ENCODE measurements at regions not wholly inside any gene's neighbourhood (a gene's known extent, or its start where the extent isn't known, plus 50 kb on each side); places are given as distances from the start of the nearest gene placed in this dataset.

GRCh38 chr16:85418978-85419491 lies 194.1 kb upstream of the GSE1 start:
- no peak for TF ChIP-seq EZH2phosphoT487 (IDR thresholded peaks at IDR 0.05; ENCODE audit: borderline replicate concordance, low read length)
- TF ChIP-seq, protein P1, sequence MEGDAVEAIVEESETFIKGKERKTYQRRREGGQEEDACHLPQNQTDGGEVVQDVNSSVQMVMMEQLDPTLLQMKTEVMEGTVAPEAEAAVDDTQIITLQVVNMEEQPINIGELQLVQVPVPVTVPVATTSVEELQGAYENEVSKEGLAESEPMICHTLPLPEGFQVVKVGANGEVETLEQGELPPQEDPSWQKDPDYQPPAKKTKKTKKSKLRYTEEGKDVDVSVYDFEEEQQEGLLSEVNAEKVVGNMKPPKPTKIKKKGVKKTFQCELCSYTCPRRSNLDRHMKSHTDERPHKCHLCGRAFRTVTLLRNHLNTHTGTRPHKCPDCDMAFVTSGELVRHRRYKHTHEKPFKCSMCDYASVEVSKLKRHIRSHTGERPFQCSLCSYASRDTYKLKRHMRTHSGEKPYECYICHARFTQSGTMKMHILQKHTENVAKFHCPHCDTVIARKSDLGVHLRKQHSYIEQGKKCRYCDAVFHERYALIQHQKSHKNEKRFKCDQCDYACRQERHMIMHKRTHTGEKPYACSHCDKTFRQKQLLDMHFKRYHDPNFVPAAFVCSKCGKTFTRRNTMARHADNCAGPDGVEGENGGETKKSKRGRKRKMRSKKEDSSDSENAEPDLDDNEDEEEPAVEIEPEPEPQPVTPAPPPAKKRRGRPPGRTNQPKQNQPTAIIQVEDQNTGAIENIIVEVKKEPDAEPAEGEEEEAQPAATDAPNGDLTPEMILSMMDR (IDR thresholded peaks at IDR 0.05; ENCODE audit: low read depth, low read length, poor library complexity, severe bottlenecking): peak; percentile 23

GRCh38 chr16:85419503-85420408 lies 193.4 kb upstream of the GSE1 start:
- Histone ChIP-seq H3K4me3 (ENCODE audit: low read length) (no peak overlapping the region), H3K79me2 (ENCODE audit: control insufficient read depth, low read length) (no peaks in the 10 kb centered on the region), H3K36me3 (ENCODE audit: control insufficient read depth, low read length) (no peaks in the 10 kb centered on the region), H3K4me1 (ENCODE audit: control insufficient read depth, low read length) (peaks cover 9% of the 10 kb centered on the region), H3K4me2 (ENCODE audit: low read length) (no peak overlapping the region), H3F3A (ENCODE audit: control insufficient read depth, insufficient read depth) (no peaks in the 10 kb centered on the region), H3K9me2 (replicated peaks; ENCODE audit: control insufficient read depth, low read length) (no peaks in the 10 kb centered on the region), H4K20me1 (ENCODE audit: control insufficient read depth, insufficient read depth, low read depth, low read length) (no peaks in the 10 kb centered on the region), H3K27me3 (ENCODE audit: control insufficient read depth, low read length) (no peaks in the 10 kb centered on the region; the same call in 1 of the 2 replicates), H3K9me3 (ENCODE audit: control insufficient read depth, insufficient read depth, low read length) (no peaks in the 10 kb centered on the region), H3K27ac (ENCODE audit: low read depth, low read length) (no peak overlapping the region)
- TF ChIP-seq EZH2phosphoT487 (IDR thresholded peaks at IDR 0.05; ENCODE audit: borderline replicate concordance, low read length): no peak

More at GRCh38 chr16:85418978-85419491, 194.1 kb upstream of the GSE1 start:
- Histone ChIP-seq H3K79me2 (ENCODE audit: control insufficient read depth, low read length) (no peaks in the 10 kb centered on the region), H3K4me2 (ENCODE audit: low read length) (no peak overlapping the region), H3K27me3 (ENCODE audit: control insufficient read depth, low read length) (no peaks in the 10 kb centered on the region; the same call in 1 of the 2 replicates), H3K27ac (ENCODE audit: low read depth, low read length) (no peak overlapping the region), H3K36me3 (ENCODE audit: control insufficient read depth, low read length) (no peaks in the 10 kb centered on the region), H3K9me2 (replicated peaks; ENCODE audit: control insufficient read depth, low read length) (no peaks in the 10 kb centered on the region), H3K4me1 (ENCODE audit: control insufficient read depth, low read length) (peaks cover 9% of the 10 kb centered on the region), H4K20me1 (ENCODE audit: control insufficient read depth, insufficient read depth, low read depth, low read length) (no peaks in the 10 kb centered on the region), H3K9me3 (ENCODE audit: control insufficient read depth, insufficient read depth, low read length) (peaks cover 3% of the 10 kb centered on the region), H3F3A (ENCODE audit: control insufficient read depth, insufficient read depth) (no peaks in the 10 kb centered on the region), H3K4me3 (ENCODE audit: low read length) (no peak overlapping the region)

DNA sequence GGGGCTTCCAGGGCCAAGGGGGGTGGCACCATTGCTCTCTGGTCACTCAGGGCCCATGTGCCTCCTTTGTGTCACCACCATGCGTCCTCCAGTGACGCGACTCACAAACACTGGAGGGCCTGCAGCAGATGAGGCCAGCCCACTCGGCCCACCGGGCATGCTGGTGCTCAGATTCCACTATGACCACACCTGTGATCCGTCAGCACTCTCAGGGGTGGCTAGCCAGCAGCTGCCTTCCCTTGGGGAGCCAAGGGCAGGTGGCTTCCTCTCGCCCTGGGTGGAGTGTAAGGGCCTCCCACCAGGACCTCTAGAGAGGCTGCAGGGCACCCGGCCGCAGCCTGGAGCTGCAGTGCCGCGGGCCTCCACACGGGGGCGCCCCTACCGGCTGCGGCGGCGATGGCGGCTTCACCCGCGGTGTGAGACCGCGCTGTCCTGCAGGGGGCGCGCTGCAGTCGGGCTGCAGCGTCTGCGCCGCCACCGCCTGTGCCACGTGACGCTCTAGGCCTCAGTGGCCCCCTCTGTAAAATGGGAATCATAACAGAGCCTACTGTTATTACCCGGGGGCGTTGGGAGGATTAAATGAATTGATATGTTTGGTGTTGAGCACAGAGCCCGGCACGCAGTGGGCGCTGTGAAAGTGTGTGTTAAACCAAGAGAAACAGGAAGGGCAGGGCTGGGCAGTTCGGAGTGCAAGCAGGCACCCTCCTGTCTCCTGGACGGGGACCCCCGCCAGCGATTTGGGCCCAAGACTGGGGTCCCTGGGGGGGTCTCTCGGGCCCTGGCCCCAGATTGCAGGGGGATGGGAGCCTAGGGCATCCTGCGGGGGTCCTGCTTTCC lies 192.4 kb upstream of the GSE1 start:
- no peaks in the 10 kb centered on the region for H3F3A ChIP-seq (ENCODE audit: control insufficient read depth, insufficient read depth)
- H3K36me3 ChIP-seq (ENCODE audit: control insufficient read depth, low read length): no peaks in the 10 kb centered on the region
- no peak for TF ChIP-seq EZH2phosphoT487 (IDR thresholded peaks at IDR 0.05; ENCODE audit: borderline replicate concordance, low read length)
- TF ChIP-seq, protein P1 (IDR thresholded peaks at IDR 0.05; ENCODE audit: low read depth, low read length, poor library complexity, severe bottlenecking): peak; percentile 100
- H4K20me1 ChIP-seq (ENCODE audit: control insufficient read depth, insufficient read depth, low read depth, low read length): no peaks in the 10 kb centered on the region
- peaks cover 9% of the 10 kb centered on the region for H3K4me1 ChIP-seq (ENCODE audit: control insufficient read depth, low read length)
- no peak overlapping the region for H3K4me2 ChIP-seq (ENCODE audit: low read length)
- no peaks in the 10 kb centered on the region for H3K9me3 ChIP-seq (ENCODE audit: control insufficient read depth, insufficient read depth, low read length)
- no peaks in the 10 kb centered on the region for H3K79me2 ChIP-seq (ENCODE audit: control insufficient read depth, low read length)
- H3K9me2 ChIP-seq (replicated peaks; ENCODE audit: control insufficient read depth, low read length): no peaks in the 10 kb centered on the region
- no peak overlapping the region for H3K27ac ChIP-seq (ENCODE audit: low read depth, low read length)
- H3K4me3 ChIP-seq (ENCODE audit: low read length): no peak overlapping the region
- no peaks in the 10 kb centered on the region; the same call in 1 of the 2 replicates for H3K27me3 ChIP-seq (ENCODE audit: control insufficient read depth, low read length)
